Tibial nerve (tissue), 4 donors: ENCODE measurements at regions not wholly inside any gene's neighbourhood (a gene's known extent, or its start where the extent isn't known, plus 50 kb on each side); places are given as distances from the start of the nearest gene placed in this dataset.

Experiments used
- DNase-seq, 2 donors: peaks; one replicate each; pipeline ENCODE4 v3.0.0-alpha.2; 2019; ENCODE audit warnings: low spot score in 2 of 2
- H3K27ac ChIP-seq, 4 donors: fragments of 200-600 bp; sonication (generic) in 3 of 4; one replicate each; pipeline ENCODE4 v1.5.1; 2017 to 2019; ENCODE audit warnings: mild to moderate bottlenecking in 1 of 4
- H3K27me3 ChIP-seq, 2 donors: fragments of 200-600 bp; sonication (generic) in 1 of 2; one replicate each; pipeline versions ENCODE4 v1.5.1 to v1.6.0; 2017 to 2019
- H3K36me3 ChIP-seq, 3 donors: fragments of 200-600 bp; sonication (generic); one replicate each; pipeline ENCODE4 v1.5.1; 2018 to 2019
- H3K4me1 ChIP-seq, 4 donors: fragments of 200-600 bp; sonication (generic) in 3 of 4; one replicate each; pipeline ENCODE4 v1.5.1; 2017 to 2019
- H3K4me3 ChIP-seq, 4 donors: fragments of 200-600 bp; sonication (generic) in 3 of 4; one replicate each; pipeline ENCODE4 v1.5.1; 2017 to 2019; ENCODE audit warnings: mild to moderate bottlenecking in 1 of 4, moderate library complexity in 1 of 4
- H3K9me3 ChIP-seq, 4 donors: fragments of 200-600 bp; sonication (generic) in 3 of 4; one replicate each; pipeline ENCODE4 v1.5.1; 2017 to 2019
- EP300 ChIP-seq, 2 donors: sonication (generic); formaldehyde crosslinking; IDR thresholded peaks; one replicate each; pipeline ENCODE4 v1.6.1; 2017; ENCODE audit warnings: antibody characterized with exemption in 2 of 2, mild to moderate bottlenecking in 1 of 2
- POLR2A ChIP-seq, 2 donors: fragments of 450-650 bp; IDR thresholded peaks; one replicate each; pipeline ENCODE4 v1.6.1; 2017; ENCODE audit warnings: antibody characterized with exemption in 2 of 2, mild to moderate bottlenecking in 2 of 2, moderate library complexity in 2 of 2
- WGBS, 2 donors: methylation state at CpG; one replicate each; pipeline ENCODE4 v1.1.5; 2018; 5-methylcytosine and 5-hydroxymethylcytosine counted together
- TF ChIP-seq, protein P1 (sequence below), 5 experiments: fragments of 200-600 bp in 3 of 5; fragments of 450-650 bp in 2 of 5; sonication (generic) in 3 of 5; IDR thresholded peaks; one replicate each; pipeline ENCODE4 v1.5.1; 2016 to 2019; ENCODE audit warnings: antibody characterized with exemption in 5 of 5, mild to moderate bottlenecking in 3 of 5, moderate library complexity in 2 of 5

GRCh38 chr2:235414422-235414821 lies 79.4 kb upstream of the AGAP1 start:
- H3K27ac ChIP-seq = no peak overlapping the region
- whole genome bisulfite sequencing, 2 donors = 94 to 96% methylated on average over 4 of the region's 4 CpGs

DNA sequence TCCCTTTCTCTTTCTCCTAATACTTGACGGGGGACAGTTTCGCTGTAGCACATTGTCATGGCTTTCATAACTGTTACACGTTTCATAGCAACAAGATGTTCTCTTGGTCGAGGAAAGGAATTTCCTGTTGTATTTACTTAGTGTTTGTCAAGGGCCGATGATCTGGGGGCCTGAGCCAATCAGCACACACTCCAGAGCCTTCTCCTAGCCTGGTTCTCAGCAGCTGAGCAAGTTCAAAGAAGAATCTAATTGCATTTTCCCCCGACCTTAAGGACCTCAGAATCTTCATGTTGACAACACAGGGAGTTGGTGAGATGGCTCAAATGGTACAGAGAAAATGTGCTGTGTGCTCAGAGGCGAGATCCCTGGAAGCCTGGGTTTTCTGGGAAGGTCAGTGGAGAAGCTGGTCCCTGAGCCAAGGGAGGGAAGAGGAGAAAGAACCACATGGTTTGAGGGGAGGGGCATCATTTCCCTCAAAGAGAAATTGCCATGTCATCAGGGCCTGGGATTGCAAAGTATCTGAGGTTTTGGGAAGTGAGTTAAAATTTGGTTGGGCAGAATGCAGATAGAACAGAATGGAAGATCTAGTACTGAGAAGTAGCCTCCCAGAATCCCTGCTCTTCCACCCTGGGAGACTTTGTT lies 76.9 kb upstream of the AGAP1 start:
- Histone ChIP-seq H3K4me3 (no peak overlapping the region), H3K27ac (peak overlapping the region in 1 of 4 donors; percentile 16), H3K27me3 (no peaks in the 10 kb centered on the region), H3K9me3 (no peaks in the 10 kb centered on the region), H3K36me3 (no peaks in the 10 kb centered on the region), H3K4me1 (peaks cover 0 to 4% (median 0%) of the 10 kb centered on the region in 4 donors)
- DNase-seq = no peak
- 47% methylated on average over 7 of the region's 7 CpGs for WGBS, 2 donors
- TF ChIP-seq, protein P1, sequence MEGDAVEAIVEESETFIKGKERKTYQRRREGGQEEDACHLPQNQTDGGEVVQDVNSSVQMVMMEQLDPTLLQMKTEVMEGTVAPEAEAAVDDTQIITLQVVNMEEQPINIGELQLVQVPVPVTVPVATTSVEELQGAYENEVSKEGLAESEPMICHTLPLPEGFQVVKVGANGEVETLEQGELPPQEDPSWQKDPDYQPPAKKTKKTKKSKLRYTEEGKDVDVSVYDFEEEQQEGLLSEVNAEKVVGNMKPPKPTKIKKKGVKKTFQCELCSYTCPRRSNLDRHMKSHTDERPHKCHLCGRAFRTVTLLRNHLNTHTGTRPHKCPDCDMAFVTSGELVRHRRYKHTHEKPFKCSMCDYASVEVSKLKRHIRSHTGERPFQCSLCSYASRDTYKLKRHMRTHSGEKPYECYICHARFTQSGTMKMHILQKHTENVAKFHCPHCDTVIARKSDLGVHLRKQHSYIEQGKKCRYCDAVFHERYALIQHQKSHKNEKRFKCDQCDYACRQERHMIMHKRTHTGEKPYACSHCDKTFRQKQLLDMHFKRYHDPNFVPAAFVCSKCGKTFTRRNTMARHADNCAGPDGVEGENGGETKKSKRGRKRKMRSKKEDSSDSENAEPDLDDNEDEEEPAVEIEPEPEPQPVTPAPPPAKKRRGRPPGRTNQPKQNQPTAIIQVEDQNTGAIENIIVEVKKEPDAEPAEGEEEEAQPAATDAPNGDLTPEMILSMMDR (IDR thresholded peaks at IDR 0.05) = no peak
- TF ChIP-seq POLR2A (IDR thresholded peaks at IDR 0.05) (no peak), EP300 (IDR thresholded peaks at IDR 0.05) (no peak)

More at GRCh38 chr2:235414422-235414821, 79.4 kb upstream of the AGAP1 start:
- Histone ChIP-seq H3K4me1 (peaks cover 0 to 4% (median 0%) of the 10 kb centered on the region in 4 donors), H3K27me3 (no peaks in the 10 kb centered on the region), H3K4me3 (no peak overlapping the region), H3K9me3 (no peaks in the 10 kb centered on the region), H3K36me3 (no peaks in the 10 kb centered on the region)
- no peak for DNase-seq
- TF ChIP-seq POLR2A (IDR thresholded peaks at IDR 0.05) (no peak), EP300 (IDR thresholded peaks at IDR 0.05) (no peak)
- TF ChIP-seq, protein P1 (IDR thresholded peaks at IDR 0.05) = no peak

DNA sequence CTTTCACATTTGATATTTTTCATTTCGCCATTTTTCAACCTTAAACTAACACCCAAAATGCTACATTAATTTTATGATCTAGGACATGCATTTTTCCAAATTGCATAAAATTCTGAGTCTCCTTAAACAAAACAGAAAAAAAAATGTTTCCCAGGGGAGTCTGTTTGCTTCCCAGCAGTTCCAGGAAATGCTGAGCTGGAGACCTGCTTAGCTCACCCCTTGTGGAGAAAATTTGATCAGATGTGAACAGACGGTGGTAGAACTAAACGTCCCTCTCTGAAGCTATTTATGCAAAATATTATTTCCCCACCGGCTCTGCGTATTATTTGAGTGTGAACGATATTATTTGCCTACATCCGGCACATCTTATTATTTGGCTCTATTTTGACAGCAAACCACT lies 74.9 kb upstream of the AGAP1 start:
- Histone ChIP-seq H3K36me3 (no peaks in the 10 kb centered on the region), H3K4me3 (no peak overlapping the region), H3K27me3 (no peaks in the 10 kb centered on the region), H3K4me1 (peaks cover 0 to 4% (median 0%) of the 10 kb centered on the region in 4 donors), H3K27ac (no peak overlapping the region), H3K9me3 (peaks cover 0 to 5% (median 0%) of the 10 kb centered on the region in 4 donors)
- 70 to 73% methylated on average over 7 of the region's 7 CpGs for WGBS, 2 donors
- no peak for DNase-seq
- no peak for TF ChIP-seq POLR2A (IDR thresholded peaks at IDR 0.05)
- TF ChIP-seq EP300 (IDR thresholded peaks at IDR 0.05) = no peak
- TF ChIP-seq, protein P1 (IDR thresholded peaks at IDR 0.05) = no peak

DNA sequence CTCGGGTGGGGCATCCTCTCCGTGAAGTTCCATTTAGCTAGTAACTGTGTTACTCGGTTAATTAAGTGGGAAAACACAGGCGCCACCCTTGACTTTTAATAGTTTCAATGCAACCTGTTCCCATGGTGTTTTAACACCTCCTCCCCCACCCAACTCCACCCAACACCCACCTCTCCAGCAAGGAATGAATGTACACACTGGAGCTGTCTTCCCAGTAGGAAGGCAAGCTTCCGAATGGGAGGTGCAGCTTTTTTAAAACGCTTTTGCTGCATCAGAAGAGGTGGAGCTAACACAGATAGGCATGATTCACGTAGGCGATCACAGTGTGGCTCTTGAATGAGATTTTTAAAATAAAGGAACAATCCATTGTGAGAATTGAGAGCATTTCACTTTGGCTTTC lies 73.8 kb upstream of the AGAP1 start:
- TF ChIP-seq, protein P1 (IDR thresholded peaks at IDR 0.05) = no peak
- no peak for TF ChIP-seq EP300 (IDR thresholded peaks at IDR 0.05)
- TF ChIP-seq POLR2A (IDR thresholded peaks at IDR 0.05) = no peak
- no peak overlapping the region for H3K27ac ChIP-seq
- H3K36me3 ChIP-seq = no peaks in the 10 kb centered on the region
- no peaks in the 10 kb centered on the region for H3K27me3 ChIP-seq
- 77 to 83% methylated on average over 8 of the region's 8 CpGs for WGBS, 2 donors
- H3K9me3 ChIP-seq = peaks cover 0 to 15% (median 2%) of the 10 kb centered on the region in 4 donors
- H3K4me1 ChIP-seq = peaks cover 0 to 4% (median 0%) of the 10 kb centered on the region in 4 donors
- H3K4me3 ChIP-seq = no peak overlapping the region
- DNase-seq = no peak

DNA sequence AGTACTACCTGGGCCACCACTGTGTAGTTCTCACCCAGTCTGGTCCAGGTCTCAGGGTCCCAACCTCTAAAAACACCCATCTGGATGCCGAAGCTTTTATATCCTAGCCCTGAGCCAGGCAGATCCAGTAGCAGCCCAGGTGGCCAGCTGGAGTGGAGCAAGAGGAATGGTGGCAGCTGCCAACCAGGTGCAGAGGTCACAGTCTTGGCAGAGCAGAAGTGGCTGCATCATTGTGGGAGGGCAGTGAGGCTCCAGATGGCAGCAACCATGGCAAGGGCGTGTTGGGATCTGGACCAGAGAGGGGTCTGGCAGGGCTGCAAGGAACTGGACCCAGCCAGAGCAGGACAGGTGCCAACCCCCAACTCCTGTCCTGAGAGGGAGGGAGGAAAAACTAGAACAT lies 72.2 kb upstream of the AGAP1 start:
- Histone ChIP-seq H3K36me3 (no peaks in the 10 kb centered on the region), H3K27ac (no peak overlapping the region), H3K4me3 (no peak overlapping the region), H3K27me3 (no peaks in the 10 kb centered on the region), H3K9me3 (peaks cover 0 to 15% (median 2%) of the 10 kb centered on the region in 4 donors), H3K4me1 (peaks cover 0 to 4% (median 0%) of the 10 kb centered on the region in 4 donors)
- 90 to 94% methylated on average over 2 of the region's 2 CpGs for WGBS, 2 donors
- DNase-seq = no peak
- TF ChIP-seq POLR2A (IDR thresholded peaks at IDR 0.05) (no peak), EP300 (IDR thresholded peaks at IDR 0.05) (no peak)
- TF ChIP-seq, protein P1 (IDR thresholded peaks at IDR 0.05) = no peak
